Mammary epithelial cell (primary cell): ENCODE measurements at regions not wholly inside any gene's neighbourhood (a gene's known extent, or its start where the extent isn't known, plus 50 kb on each side); places are given as distances from the start of the nearest gene placed in this dataset.

Source experiments
- CTCF ChIP-seq, 2 donors: IDR thresholded peaks in 1 of 2; conservative IDR thresholded peaks in 1 of 2; 2 replicates each; pipeline ENCODE4 v1.5.1; 2011 to 2012; ENCODE audit warnings: inconsistent platforms in 2 of 2, low read length in 2 of 2, mild to moderate bottlenecking in 2 of 2, control low read depth in 1 of 2, low read depth in 1 of 2; ENCODE audit not compliant: insufficient read depth in 1 of 2; ENCODE audit errors: extremely low read depth in 1 of 2
- EZH2 ChIP-seq: IDR thresholded peaks from 2 replicates; pipeline ENCODE4 v1.6.1; 2012; ENCODE audit warnings: low read length, inconsistent platforms, borderline replicate concordance

- TF ChIP-seq CTCF (conservative IDR thresholded peaks at IDR 0.05 in 1 of 2, IDR thresholded peaks at IDR 0.05 in 1 of 2; ENCODE audit: extremely low read depth in 1 of 2, insufficient read depth in 1 of 2, low read depth in 1 of 2, low read length in 2 of 2) (no peak), EZH2 (no peak)
These were observed 163.0 kb upstream of the KRR1 start for GRCh38 chr12:75674393-75674792.
